Skeletal muscle tissue (tissue), 3 donors: ENCODE measurements at regions not wholly inside any gene's neighbourhood (a gene's known extent, or its start where the extent isn't known, plus 50 kb on each side); places are given as distances from the start of the nearest gene placed in this dataset.

Experiments
- H3K27ac ChIP-seq: one replicate; pipeline ENCODE4 v1.7.0; 2013; ENCODE audit warnings: mild to moderate bottlenecking, low read depth, low read length, inconsistent platforms
- H3K27me3 ChIP-seq, 3 donors: one replicate each; pipeline ENCODE4 v1.7.0; 2013; ENCODE audit warnings: low read length in 3 of 3; ENCODE audit not compliant: control insufficient read depth in 3 of 3, insufficient read depth in 3 of 3
- H3K36me3 ChIP-seq, 3 donors: one replicate each; pipeline ENCODE4 v1.7.0; 2013; ENCODE audit warnings: low read length in 3 of 3; ENCODE audit not compliant: control insufficient read depth in 3 of 3, insufficient read depth in 3 of 3
- H3K4me1 ChIP-seq, 3 donors: one replicate each; pipeline ENCODE4 v1.7.0; 2013; ENCODE audit warnings: low read length in 3 of 3, mild to moderate bottlenecking in 3 of 3; ENCODE audit not compliant: control insufficient read depth in 3 of 3, insufficient read depth in 3 of 3
- H3K4me3 ChIP-seq, 3 donors: one replicate each; pipeline ENCODE4 v1.7.0; 2013; ENCODE audit warnings: low read length in 3 of 3
- H3K9ac ChIP-seq, 3 donors: one replicate each; pipeline ENCODE4 v1.7.0; 2013; ENCODE audit warnings: low read length in 3 of 3, mild to moderate bottlenecking in 3 of 3, moderate library complexity in 2 of 3, low read depth in 1 of 3
- H3K9me3 ChIP-seq, 3 donors: one replicate each; pipeline ENCODE4 v1.7.0; 2013; ENCODE audit warnings: low read length in 3 of 3; ENCODE audit not compliant: control insufficient read depth in 3 of 3
- donor health status: Osteomylitis.

GRCh38 chr1:234898455-234899033, 230.1 kb downstream of the TOMM20 start:
- Histone ChIP-seq H3K27ac (peak overlapping the region; percentile 92), H3K9ac (peak overlapping the region in 2 of 3 donors; percentile 58 to 78), H3K36me3 (no peaks in the 10 kb centered on the region), H3K4me1 (peaks cover 31 to 53% (median 42%) of the 10 kb centered on the region in 3 donors), H3K4me3 (peak overlapping the region in 1 of 3 donors; percentile 49), H3K9me3 (no peaks in the 10 kb centered on the region), H3K27me3 (no peaks in the 10 kb centered on the region)

GRCh38 chr1:234897754-234898454, 230.7 kb downstream of the TOMM20 start:
- H3K27ac ChIP-seq: peak overlapping the region; percentile 92
- H3K9me3 ChIP-seq: no peaks in the 10 kb centered on the region
- no peaks in the 10 kb centered on the region for H3K36me3 ChIP-seq
- H3K27me3 ChIP-seq: no peaks in the 10 kb centered on the region
- peak overlapping the region in 1 of 3 donors; percentile 49 for H3K4me3 ChIP-seq
- H3K9ac ChIP-seq: peak overlapping the region in 2 of 3 donors; percentile 58 to 78
- H3K4me1 ChIP-seq: peaks cover 36 to 59% (median 46%) of the 10 kb centered on the region in 3 donors

GRCh38 chr1:234897390-234897749, 231.3 kb downstream of the TOMM20 start:
- H3K4me1 ChIP-seq: peaks cover 36 to 60% (median 46%) of the 10 kb centered on the region in 3 donors
- H3K9me3 ChIP-seq: no peaks in the 10 kb centered on the region
- H3K36me3 ChIP-seq: no peaks in the 10 kb centered on the region
- H3K27ac ChIP-seq: peak overlapping the region; percentile 92
- H3K9ac ChIP-seq: peak overlapping the region in 1 of 3 donors; percentile 10
- H3K4me3 ChIP-seq: no peak overlapping the region
- no peaks in the 10 kb centered on the region for H3K27me3 ChIP-seq

- Histone ChIP-seq H3K4me1 (peaks cover 36 to 60% (median 46%) of the 10 kb centered on the region in 3 donors), H3K4me3 (no peak overlapping the region), H3K36me3 (no peaks in the 10 kb centered on the region), H3K9ac (peak overlapping the region in 1 of 3 donors; percentile 10), H3K27me3 (no peaks in the 10 kb centered on the region), H3K27ac (peak overlapping the region; percentile 92), H3K9me3 (no peaks in the 10 kb centered on the region)
These were observed 231.9 kb downstream of the TOMM20 start for GRCh38 chr1:234896477-234897389.

- no peaks in the 10 kb centered on the region for H3K36me3 ChIP-seq
- H3K9ac ChIP-seq: peak overlapping the region in 1 of 3 donors; percentile 24
- peak overlapping the region; percentile 76 for H3K27ac ChIP-seq
- peaks cover 32 to 43% (median 33%) of the 10 kb centered on the region in 3 donors for H3K4me1 ChIP-seq
- no peak overlapping the region for H3K4me3 ChIP-seq
- H3K9me3 ChIP-seq: no peaks in the 10 kb centered on the region
- H3K27me3 ChIP-seq: no peaks in the 10 kb centered on the region
These were observed 234.7 kb downstream of the TOMM20 start for GRCh38 chr1:234893725-234894630.

GRCh38 chr1:234893359-234893724, 235.3 kb downstream of the TOMM20 start:
- H3K9ac ChIP-seq: peak overlapping the region in 1 of 3 donors; percentile 24

GRCh38 chr1:234892642-234893041, 236.0 kb downstream of the TOMM20 start:
- no peaks in the 10 kb centered on the region for H3K36me3 ChIP-seq
- H3K27me3 ChIP-seq: no peaks in the 10 kb centered on the region
- H3K9me3 ChIP-seq: no peaks in the 10 kb centered on the region
- peaks cover 20 to 34% (median 24%) of the 10 kb centered on the region in 3 donors for H3K4me1 ChIP-seq
- no peak overlapping the region for H3K9ac ChIP-seq
- H3K4me3 ChIP-seq: no peak overlapping the region
- H3K27ac ChIP-seq: no peak overlapping the region

More at GRCh38 chr1:234893359-234893724, 235.3 kb downstream of the TOMM20 start:
- Histone ChIP-seq H3K9me3 (no peaks in the 10 kb centered on the region), H3K36me3 (no peaks in the 10 kb centered on the region), H3K4me1 (peaks cover 25 to 37% (median 27%) of the 10 kb centered on the region in 3 donors), H3K27me3 (no peaks in the 10 kb centered on the region), H3K4me3 (no peak overlapping the region), H3K27ac (peak overlapping the region; percentile 76)

GRCh38 chr1:234891427-234891826, 237.2 kb downstream of the TOMM20 start:
- Histone ChIP-seq H3K27ac (no peak overlapping the region), H3K4me3 (no peak overlapping the region)

GRCh38 chr1:234889643-234890042, 239.0 kb downstream of the TOMM20 start:
- H3K4me1 ChIP-seq: peaks cover 41 to 51% (median 44%) of the 10 kb centered on the region in 3 donors
- no peaks in the 10 kb centered on the region for H3K36me3 ChIP-seq
- H3K27ac ChIP-seq: no peak overlapping the region
- no peak overlapping the region for H3K9ac ChIP-seq
- no peaks in the 10 kb centered on the region for H3K27me3 ChIP-seq
- H3K9me3 ChIP-seq: no peaks in the 10 kb centered on the region
- no peak overlapping the region for H3K4me3 ChIP-seq

More at GRCh38 chr1:234891427-234891826, 237.2 kb downstream of the TOMM20 start:
- H3K4me1 ChIP-seq: peaks cover 24 to 33% (median 28%) of the 10 kb centered on the region in 3 donors
- H3K27me3 ChIP-seq: no peaks in the 10 kb centered on the region
- H3K36me3 ChIP-seq: no peaks in the 10 kb centered on the region
- H3K9me3 ChIP-seq: no peaks in the 10 kb centered on the region
- H3K9ac ChIP-seq: no peak overlapping the region
